Renal pelvis (tissue), 1 donor: ENCODE measurements at regions not wholly inside any gene's neighbourhood (a gene's known extent, or its start where the extent isn't known, plus 50 kb on each side); places are given as distances from the start of the nearest gene placed in this dataset.
"Not testable (repeated sequence)": the region's sequence is repeated elsewhere in the genome, so short reads cannot be mapped to it uniquely, and the experiment has no call there.

Experiments
- DNase-seq: peaks from one replicate; pipeline ENCODE4 v3.0.0-alpha.2; 2013

- no peak for DNase-seq
Observed at GRCh38 chr3:61381745-61382392, 130.6 kb upstream of the FHIT start.

- DNase-seq = no peak
Observed at GRCh38 chr3:61387817-61388216, 136.6 kb upstream of the FHIT start.

GRCh38 chr3:61393480-61393947, 142.3 kb upstream of the FHIT start:
- not testable (repeated sequence) for DNase-seq

GRCh38 chr3:61401359-61401758, 150.1 kb upstream of the FHIT start:
- DNase-seq = no peak

GRCh38 chr3:61407397-61407796, 154.0 kb upstream of the PTPRG start:
- DNase-seq = no peak

- no peak for DNase-seq
Observed at GRCh38 chr3:61409638-61410037, 151.7 kb upstream of the PTPRG start.

GRCh38 chr3:61410358-61410757, 151.0 kb upstream of the PTPRG start:
- DNase-seq = not testable (repeated sequence)

GRCh38 chr3:61411009-61411662, 150.2 kb upstream of the PTPRG start:
- no peak for DNase-seq

- no peak for DNase-seq
Observed at GRCh38 chr3:61414456-61414855, 146.9 kb upstream of the PTPRG start.

GRCh38 chr3:61415201-61415600, 146.2 kb upstream of the PTPRG start:
- no peak for DNase-seq

GRCh38 chr3:61416618-61417017, 144.8 kb upstream of the PTPRG start:
- DNase-seq = no peak

GRCh38 chr3:61417352-61417751, 144.0 kb upstream of the PTPRG start:
- no peak for DNase-seq

- no peak for DNase-seq
Observed at GRCh38 chr3:61420136-61420759, 141.1 kb upstream of the PTPRG start.

GRCh38 chr3:61422945-61423673, 138.3 kb upstream of the PTPRG start:
- no peak for DNase-seq

- no peak for DNase-seq
Observed at GRCh38 chr3:61425356-61425755, 136.0 kb upstream of the PTPRG start.

GRCh38 chr3:61429106-61429505, 132.3 kb upstream of the PTPRG start:
- DNase-seq = no peak

GRCh38 chr3:61434901-61435300, 126.5 kb upstream of the PTPRG start:
- DNase-seq = not testable (repeated sequence)

GRCh38 chr3:61435361-61435760, 126.0 kb upstream of the PTPRG start:
- not testable (repeated sequence) for DNase-seq

GRCh38 chr3:61438253-61439121, 122.9 kb upstream of the PTPRG start:
- no peak for DNase-seq

- no peak for DNase-seq
Observed at GRCh38 chr3:61439122-61439458, 122.3 kb upstream of the PTPRG start.

GRCh38 chr3:61442696-61443095, 118.7 kb upstream of the PTPRG start:
- DNase-seq = no peak

GRCh38 chr3:61443886-61444285, 117.5 kb upstream of the PTPRG start:
- no peak for DNase-seq
